ENCODE measurements at regions not wholly inside any gene's neighbourhood (a gene's known extent, or its start where the extent isn't known, plus 50 kb on each side); places are given as distances from the start of the nearest gene placed in this dataset.
"Not testable (repeated sequence)": the region's sequence is repeated elsewhere in the genome, so short reads cannot be mapped to it uniquely, and the experiment has no call there.

GRCh38 chr16:51237861-51238378, 86.8 kb upstream of the SALL1 start:
- no peak overlapping the region for H3K27ac ChIP-seq (ENCODE audit: low read depth, low read length)
- H3K36me3 ChIP-seq (ENCODE audit: insufficient read depth, low read length): no peaks in the 10 kb centered on the region
- H3K4me3 ChIP-seq (ENCODE audit: low read depth, low read length): no peak overlapping the region
- H3K4me1 ChIP-seq (ENCODE audit: control insufficient read depth, insufficient read depth, low read length, unreplicated experiment): no peaks in the 10 kb centered on the region
- no peaks in the 10 kb centered on the region for H3K79me2 ChIP-seq (ENCODE audit: control insufficient read depth, insufficient read depth, low read length, unreplicated experiment)
- no peak overlapping the region for H2AFZ ChIP-seq (ENCODE audit: low read length, unreplicated experiment)
- 0 out of 2 replicates have a peak, but pooled peaks cover 8% of the 10 kb centered on the region for H3K27me3 ChIP-seq (ENCODE audit: insufficient read depth, low read length)

GRCh38 chr16:51237207-51237606, 86.1 kb upstream of the SALL1 start:
- Histone ChIP-seq H3K27ac (ENCODE audit: low read depth, low read length) (no peak overlapping the region), H3K79me2 (ENCODE audit: control insufficient read depth, insufficient read depth, low read length, unreplicated experiment) (no peaks in the 10 kb centered on the region), H3K27me3 (ENCODE audit: insufficient read depth, low read length) (0 out of 2 replicates have a peak, but pooled peaks cover 8% of the 10 kb centered on the region), H2AFZ (ENCODE audit: low read length, unreplicated experiment) (no peak overlapping the region), H3K4me3 (ENCODE audit: low read depth, low read length) (no peak overlapping the region), H3K4me1 (ENCODE audit: control insufficient read depth, insufficient read depth, low read length, unreplicated experiment) (no peaks in the 10 kb centered on the region), H3K36me3 (ENCODE audit: insufficient read depth, low read length) (no peaks in the 10 kb centered on the region)

GRCh38 chr16:51236583-51236982, 85.5 kb upstream of the SALL1 start:
- Histone ChIP-seq H3K79me2 (ENCODE audit: control insufficient read depth, insufficient read depth, low read length, unreplicated experiment) (no peaks in the 10 kb centered on the region), H3K27me3 (ENCODE audit: insufficient read depth, low read length) (0 out of 2 replicates have a peak, but pooled peaks cover 8% of the 10 kb centered on the region), H3K4me1 (ENCODE audit: control insufficient read depth, insufficient read depth, low read length, unreplicated experiment) (no peaks in the 10 kb centered on the region), H2AFZ (ENCODE audit: low read length, unreplicated experiment) (no peak overlapping the region), H3K27ac (ENCODE audit: low read depth, low read length) (no peak overlapping the region), H3K4me3 (ENCODE audit: low read depth, low read length) (no peak overlapping the region), H3K36me3 (ENCODE audit: insufficient read depth, low read length) (no peaks in the 10 kb centered on the region)

- Histone ChIP-seq H3K4me1 (ENCODE audit: control insufficient read depth, insufficient read depth, low read length, unreplicated experiment) (no peaks in the 10 kb centered on the region), H3K27me3 (ENCODE audit: insufficient read depth, low read length) (0 out of 2 replicates have a peak, but pooled peaks cover 8% of the 10 kb centered on the region), H3K4me3 (ENCODE audit: low read depth, low read length) (no peak overlapping the region), H3K36me3 (ENCODE audit: insufficient read depth, low read length) (no peaks in the 10 kb centered on the region), H2AFZ (ENCODE audit: low read length, unreplicated experiment) (no peak overlapping the region), H3K79me2 (ENCODE audit: control insufficient read depth, insufficient read depth, low read length, unreplicated experiment) (no peaks in the 10 kb centered on the region), H3K27ac (ENCODE audit: low read depth, low read length) (no peak overlapping the region)
Measured at GRCh38 chr16:51231702-51232101, 80.6 kb upstream of the SALL1 start.

- H3K27me3 ChIP-seq (ENCODE audit: insufficient read depth, low read length); H3K4me3 ChIP-seq (ENCODE audit: low read depth, low read length); H3K27ac ChIP-seq (ENCODE audit: low read depth, low read length); H3K4me1 ChIP-seq (ENCODE audit: control insufficient read depth, insufficient read depth, low read length, unreplicated experiment); H2AFZ ChIP-seq (ENCODE audit: low read length, unreplicated experiment); H3K36me3 ChIP-seq (ENCODE audit: insufficient read depth, low read length); H3K79me2 ChIP-seq (ENCODE audit: control insufficient read depth, insufficient read depth, low read length, unreplicated experiment): not testable (repeated sequence)
Measured at GRCh38 chr16:51230035-51230434, 79.0 kb upstream of the SALL1 start.

- H3K4me3 ChIP-seq (ENCODE audit: low read depth, low read length): no peak overlapping the region
- no peaks in the 10 kb centered on the region for H3K79me2 ChIP-seq (ENCODE audit: control insufficient read depth, insufficient read depth, low read length, unreplicated experiment)
- no peak overlapping the region for H3K27ac ChIP-seq (ENCODE audit: low read depth, low read length)
- H3K36me3 ChIP-seq (ENCODE audit: insufficient read depth, low read length): no peaks in the 10 kb centered on the region
- no peak overlapping the region for H2AFZ ChIP-seq (ENCODE audit: low read length, unreplicated experiment)
- H3K27me3 ChIP-seq (ENCODE audit: insufficient read depth, low read length): no peaks in the 10 kb centered on the region
- no peaks in the 10 kb centered on the region for H3K4me1 ChIP-seq (ENCODE audit: control insufficient read depth, insufficient read depth, low read length, unreplicated experiment)
Measured at GRCh38 chr16:51228097-51228659, 77.1 kb upstream of the SALL1 start.

GRCh38 chr16:51225878-51226277, 74.8 kb upstream of the SALL1 start:
- Histone ChIP-seq H3K36me3 (ENCODE audit: insufficient read depth, low read length) (no peaks in the 10 kb centered on the region), H3K4me1 (ENCODE audit: control insufficient read depth, insufficient read depth, low read length, unreplicated experiment) (no peaks in the 10 kb centered on the region), H3K27me3 (ENCODE audit: insufficient read depth, low read length) (no peaks in the 10 kb centered on the region), H3K4me3 (ENCODE audit: low read depth, low read length) (no peak overlapping the region), H3K27ac (ENCODE audit: low read depth, low read length) (no peak overlapping the region), H3K79me2 (ENCODE audit: control insufficient read depth, insufficient read depth, low read length, unreplicated experiment) (no peaks in the 10 kb centered on the region), H2AFZ (ENCODE audit: low read length, unreplicated experiment) (no peak overlapping the region)

- H3K4me3 ChIP-seq (ENCODE audit: low read depth, low read length): no peak overlapping the region
- H3K27ac ChIP-seq (ENCODE audit: low read depth, low read length): no peak overlapping the region
- no peaks in the 10 kb centered on the region for H3K4me1 ChIP-seq (ENCODE audit: control insufficient read depth, insufficient read depth, low read length, unreplicated experiment)
- no peaks in the 10 kb centered on the region for H3K27me3 ChIP-seq (ENCODE audit: insufficient read depth, low read length)
- no peak overlapping the region for H2AFZ ChIP-seq (ENCODE audit: low read length, unreplicated experiment)
- H3K79me2 ChIP-seq (ENCODE audit: control insufficient read depth, insufficient read depth, low read length, unreplicated experiment): no peaks in the 10 kb centered on the region
- H3K36me3 ChIP-seq (ENCODE audit: insufficient read depth, low read length): no peaks in the 10 kb centered on the region
Measured at GRCh38 chr16:51224317-51224716, 73.2 kb upstream of the SALL1 start.

GRCh38 chr16:51222016-51222415, 70.9 kb upstream of the SALL1 start:
- no peak overlapping the region for H3K4me3 ChIP-seq (ENCODE audit: low read depth, low read length)
- no peaks in the 10 kb centered on the region for H3K79me2 ChIP-seq (ENCODE audit: control insufficient read depth, insufficient read depth, low read length, unreplicated experiment)
- H3K27ac ChIP-seq (ENCODE audit: low read depth, low read length): no peak overlapping the region

GRCh38 chr16:51211148-51211547, 60.1 kb upstream of the SALL1 start:
- H3K27ac ChIP-seq (ENCODE audit: low read depth, low read length): no peak overlapping the region
- H3K4me3 ChIP-seq (ENCODE audit: low read depth, low read length): no peak overlapping the region
- no peak overlapping the region for H2AFZ ChIP-seq (ENCODE audit: low read length, unreplicated experiment)
- H3K36me3 ChIP-seq (ENCODE audit: insufficient read depth, low read length): no peaks in the 10 kb centered on the region
- H3K79me2 ChIP-seq (ENCODE audit: control insufficient read depth, insufficient read depth, low read length, unreplicated experiment): no peaks in the 10 kb centered on the region
- no peaks in the 10 kb centered on the region for H3K4me1 ChIP-seq (ENCODE audit: control insufficient read depth, insufficient read depth, low read length, unreplicated experiment)
- H3K27me3 ChIP-seq (ENCODE audit: insufficient read depth, low read length): no peaks in the 10 kb centered on the region

More at GRCh38 chr16:51222016-51222415, 70.9 kb upstream of the SALL1 start:
- Histone ChIP-seq H3K36me3 (ENCODE audit: insufficient read depth, low read length) (no peaks in the 10 kb centered on the region), H3K4me1 (ENCODE audit: control insufficient read depth, insufficient read depth, low read length, unreplicated experiment) (no peaks in the 10 kb centered on the region), H3K27me3 (ENCODE audit: insufficient read depth, low read length) (no peaks in the 10 kb centered on the region), H2AFZ (ENCODE audit: low read length, unreplicated experiment) (no peak overlapping the region)

- Histone ChIP-seq H3K4me3 (ENCODE audit: low read depth, low read length) (no peak overlapping the region), H3K27me3 (ENCODE audit: insufficient read depth, low read length) (no peaks in the 10 kb centered on the region), H3K79me2 (ENCODE audit: control insufficient read depth, insufficient read depth, low read length, unreplicated experiment) (no peaks in the 10 kb centered on the region), H3K4me1 (ENCODE audit: control insufficient read depth, insufficient read depth, low read length, unreplicated experiment) (no peaks in the 10 kb centered on the region), H2AFZ (ENCODE audit: low read length, unreplicated experiment) (no peak overlapping the region), H3K36me3 (ENCODE audit: insufficient read depth, low read length) (no peaks in the 10 kb centered on the region), H3K27ac (ENCODE audit: low read depth, low read length) (no peak overlapping the region)
Measured at GRCh38 chr16:51210087-51210486, 59.0 kb upstream of the SALL1 start.
